ENCODE measurements at regions not wholly inside any gene's neighbourhood (a gene's known extent, or its start where the extent isn't known, plus 50 kb on each side); places are given as distances from the start of the nearest gene placed in this dataset.

DNA sequence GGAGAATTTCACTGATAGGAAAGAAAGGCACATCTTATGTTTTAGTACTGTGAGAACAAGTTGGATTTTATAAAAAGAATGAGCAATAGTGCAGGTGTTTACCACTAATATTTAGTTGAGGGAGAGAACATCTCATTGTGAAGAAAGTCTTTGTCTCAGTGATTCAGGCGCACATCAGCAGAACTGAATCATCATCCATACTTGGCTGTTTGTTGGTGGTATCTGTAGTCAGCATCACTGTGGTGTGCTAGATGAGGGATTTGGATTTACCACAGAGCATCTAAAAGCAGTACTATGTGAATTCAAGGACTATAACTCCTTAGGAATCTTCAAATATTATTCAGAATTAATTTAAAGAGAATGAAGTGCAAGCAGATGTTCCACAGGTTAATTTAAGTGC is 1380.5 kb upstream of the ATXN8OS start:
- H3K9ac ChIP-seq = no peak overlapping the region
- H3K4me2 ChIP-seq = no peak overlapping the region
- no peaks in the 10 kb centered on the region for H4K20me1 ChIP-seq (ENCODE audit: insufficient read depth)
- H2AFZ ChIP-seq (ENCODE audit: low read depth) = no peak overlapping the region
- no peaks in the 10 kb centered on the region for H3K27me3 ChIP-seq (ENCODE audit: insufficient read depth, low read depth)
- no peaks in the 10 kb centered on the region for H3K79me2 ChIP-seq (ENCODE audit: insufficient read depth, low read depth)
- no peaks in the 10 kb centered on the region for H3K36me3 ChIP-seq (ENCODE audit: insufficient read depth)
- no peak overlapping the region for H3K27ac ChIP-seq
- no peaks in the 10 kb centered on the region for H3K4me1 ChIP-seq (ENCODE audit: low read depth, poor library complexity, severe bottlenecking)
- H3K4me3 ChIP-seq (IDR thresholded peaks at IDR 0.05; ENCODE audit: insufficient read depth, low read depth, low read length) = no peak overlapping the region
- TF ChIP-seq, protein P1, sequence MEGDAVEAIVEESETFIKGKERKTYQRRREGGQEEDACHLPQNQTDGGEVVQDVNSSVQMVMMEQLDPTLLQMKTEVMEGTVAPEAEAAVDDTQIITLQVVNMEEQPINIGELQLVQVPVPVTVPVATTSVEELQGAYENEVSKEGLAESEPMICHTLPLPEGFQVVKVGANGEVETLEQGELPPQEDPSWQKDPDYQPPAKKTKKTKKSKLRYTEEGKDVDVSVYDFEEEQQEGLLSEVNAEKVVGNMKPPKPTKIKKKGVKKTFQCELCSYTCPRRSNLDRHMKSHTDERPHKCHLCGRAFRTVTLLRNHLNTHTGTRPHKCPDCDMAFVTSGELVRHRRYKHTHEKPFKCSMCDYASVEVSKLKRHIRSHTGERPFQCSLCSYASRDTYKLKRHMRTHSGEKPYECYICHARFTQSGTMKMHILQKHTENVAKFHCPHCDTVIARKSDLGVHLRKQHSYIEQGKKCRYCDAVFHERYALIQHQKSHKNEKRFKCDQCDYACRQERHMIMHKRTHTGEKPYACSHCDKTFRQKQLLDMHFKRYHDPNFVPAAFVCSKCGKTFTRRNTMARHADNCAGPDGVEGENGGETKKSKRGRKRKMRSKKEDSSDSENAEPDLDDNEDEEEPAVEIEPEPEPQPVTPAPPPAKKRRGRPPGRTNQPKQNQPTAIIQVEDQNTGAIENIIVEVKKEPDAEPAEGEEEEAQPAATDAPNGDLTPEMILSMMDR (conservative IDR thresholded peaks at IDR 0.05; ENCODE audit: low read depth, low read length) = no peak

DNA sequence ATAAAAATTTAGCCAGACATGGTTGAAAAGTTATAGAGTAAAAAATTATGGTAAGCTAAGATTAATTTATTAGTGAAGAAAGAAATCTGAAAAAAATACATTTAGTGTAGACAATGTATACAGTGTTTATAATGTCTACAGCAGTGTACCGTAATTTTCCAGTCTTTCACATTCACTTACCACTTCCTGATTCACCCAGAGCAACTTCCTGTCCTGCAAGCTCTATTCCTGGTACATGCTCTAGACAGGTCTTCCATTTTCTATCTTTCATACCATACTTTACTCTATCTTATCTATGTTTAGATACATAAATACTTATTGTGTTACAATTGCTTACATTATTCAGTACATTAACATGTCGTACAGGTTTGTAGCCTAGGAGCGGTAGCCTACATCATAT is 1387.8 kb upstream of the ATXN8OS start:
- Histone ChIP-seq H4K20me1 (ENCODE audit: insufficient read depth) (no peaks in the 10 kb centered on the region), H3K4me1 (ENCODE audit: low read depth, poor library complexity, severe bottlenecking) (no peaks in the 10 kb centered on the region), H3K27ac (no peak overlapping the region), H3K36me3 (ENCODE audit: insufficient read depth) (no peaks in the 10 kb centered on the region), H2AFZ (ENCODE audit: low read depth) (no peak overlapping the region), H3K9ac (no peak overlapping the region), H3K4me2 (no peak overlapping the region), H3K27me3 (ENCODE audit: insufficient read depth, low read depth) (no peaks in the 10 kb centered on the region), H3K4me3 (IDR thresholded peaks at IDR 0.05; ENCODE audit: insufficient read depth, low read depth, low read length) (no peak overlapping the region), H3K79me2 (ENCODE audit: insufficient read depth, low read depth) (no peaks in the 10 kb centered on the region)
- TF ChIP-seq, protein P1 (conservative IDR thresholded peaks at IDR 0.05; ENCODE audit: low read depth, low read length) = no peak

DNA sequence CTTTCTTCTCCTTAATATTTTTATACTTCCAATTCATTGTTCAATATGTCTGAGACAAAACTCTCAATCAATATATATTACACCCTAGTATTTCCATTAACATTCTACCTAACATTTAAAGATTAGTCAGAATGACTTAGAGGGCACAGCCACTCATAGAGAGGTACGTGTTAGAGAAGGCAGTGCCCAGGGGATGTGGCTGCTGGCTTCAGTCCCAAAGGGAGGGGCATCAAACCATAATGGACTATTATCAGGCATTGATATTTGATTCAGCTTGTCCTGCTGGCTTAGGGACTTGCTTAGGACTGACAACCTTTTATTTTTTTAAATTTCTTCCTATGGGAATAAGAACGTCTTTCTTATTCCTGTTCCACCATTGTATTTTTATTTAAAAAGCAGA is 1392.0 kb upstream of the ATXN8OS start:
- Histone ChIP-seq H3K4me1 (ENCODE audit: low read depth, poor library complexity, severe bottlenecking) (no peaks in the 10 kb centered on the region), H3K79me2 (ENCODE audit: insufficient read depth, low read depth) (no peaks in the 10 kb centered on the region), H3K27ac (no peak overlapping the region), H3K36me3 (ENCODE audit: insufficient read depth) (no peaks in the 10 kb centered on the region), H3K9ac (no peak overlapping the region), H3K4me3 (IDR thresholded peaks at IDR 0.05; ENCODE audit: insufficient read depth, low read depth, low read length) (no peak overlapping the region), H4K20me1 (ENCODE audit: insufficient read depth) (no peaks in the 10 kb centered on the region), H3K4me2 (no peak overlapping the region), H3K27me3 (ENCODE audit: insufficient read depth, low read depth) (no peaks in the 10 kb centered on the region), H2AFZ (ENCODE audit: low read depth) (no peak overlapping the region)
- TF ChIP-seq, protein P1 (conservative IDR thresholded peaks at IDR 0.05; ENCODE audit: low read depth, low read length) = no peak

DNA sequence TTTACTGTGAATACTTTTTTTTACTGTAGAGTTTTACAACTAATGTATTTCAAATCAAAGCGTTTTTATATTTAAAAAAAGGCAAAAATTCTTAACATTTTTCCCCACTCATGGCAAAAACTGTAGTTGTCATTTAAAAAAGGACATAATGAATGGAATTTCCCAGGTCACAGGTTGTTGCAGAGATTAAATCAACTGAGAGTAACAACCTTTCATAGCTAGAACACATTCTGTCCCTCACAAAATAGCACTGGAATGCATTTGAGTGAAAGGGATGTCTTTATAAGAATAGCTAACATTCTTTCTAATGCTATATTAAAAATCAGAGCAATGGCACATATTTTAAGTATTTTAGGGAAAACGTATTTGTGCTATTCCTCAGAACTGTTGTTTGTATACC is 1393.3 kb upstream of the ATXN8OS start:
- Histone ChIP-seq H3K4me1 (ENCODE audit: low read depth, poor library complexity, severe bottlenecking) (no peaks in the 10 kb centered on the region), H3K36me3 (ENCODE audit: insufficient read depth) (no peaks in the 10 kb centered on the region), H3K4me3 (IDR thresholded peaks at IDR 0.05; ENCODE audit: insufficient read depth, low read depth, low read length) (no peak overlapping the region), H3K9ac (no peak overlapping the region), H3K79me2 (ENCODE audit: insufficient read depth, low read depth) (no peaks in the 10 kb centered on the region), H3K27me3 (ENCODE audit: insufficient read depth, low read depth) (no peaks in the 10 kb centered on the region), H3K4me2 (no peak overlapping the region), H3K27ac (no peak overlapping the region), H4K20me1 (ENCODE audit: insufficient read depth) (no peaks in the 10 kb centered on the region), H2AFZ (ENCODE audit: low read depth) (no peak overlapping the region)
- TF ChIP-seq, protein P1 (conservative IDR thresholded peaks at IDR 0.05; ENCODE audit: low read depth, low read length) = no peak

DNA sequence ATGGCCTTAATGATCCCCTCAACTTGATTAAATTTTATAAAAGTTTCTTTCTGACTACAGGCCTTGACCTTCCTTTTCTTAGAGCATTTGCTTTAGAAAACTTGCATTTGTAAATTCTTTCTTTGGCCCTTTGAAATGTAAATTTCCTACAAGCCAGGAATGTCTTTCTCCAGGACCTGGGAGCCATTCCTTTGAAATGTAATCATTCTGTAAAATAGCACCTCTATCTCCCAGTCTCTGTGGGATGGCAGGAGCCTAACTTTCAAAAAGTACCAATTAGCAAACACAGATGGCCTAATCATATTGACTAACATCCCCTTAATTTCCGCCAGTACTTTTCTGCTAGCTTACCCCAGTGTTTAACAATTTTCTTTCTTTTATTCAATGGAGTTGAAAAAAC is 1394.2 kb upstream of the ATXN8OS start:
- H3K79me2 ChIP-seq (ENCODE audit: insufficient read depth, low read depth) = no peaks in the 10 kb centered on the region
- H4K20me1 ChIP-seq (ENCODE audit: insufficient read depth) = no peaks in the 10 kb centered on the region
- H3K9ac ChIP-seq = no peak overlapping the region
- no peaks in the 10 kb centered on the region for H3K4me1 ChIP-seq (ENCODE audit: low read depth, poor library complexity, severe bottlenecking)
- H3K36me3 ChIP-seq (ENCODE audit: insufficient read depth) = no peaks in the 10 kb centered on the region
- TF ChIP-seq, protein P1 (conservative IDR thresholded peaks at IDR 0.05; ENCODE audit: low read depth, low read length) = no peak
- H3K27ac ChIP-seq = no peak overlapping the region
- no peak overlapping the region for H3K4me2 ChIP-seq
- H3K27me3 ChIP-seq (ENCODE audit: insufficient read depth, low read depth) = no peaks in the 10 kb centered on the region
- H2AFZ ChIP-seq (ENCODE audit: low read depth) = no peak overlapping the region
- H3K4me3 ChIP-seq (IDR thresholded peaks at IDR 0.05; ENCODE audit: insufficient read depth, low read depth, low read length) = no peak overlapping the region
